GM21723 (cell line): ENCODE measurements at regions not wholly inside any gene's neighbourhood (a gene's known extent, or its start where the extent isn't known, plus 50 kb on each side); places are given as distances from the start of the nearest gene placed in this dataset.
"Not testable (repeated sequence)": the region's sequence is repeated elsewhere in the genome, so short reads cannot be mapped to it uniquely, and the experiment has no call there.

Source experiments
- ATAC-seq: cut with Tn5 transposase; IDR thresholded peaks from one replicate; pipeline ENCODE4 v1.9.1; 2021; ENCODE audit warnings: mild to moderate bottlenecking, moderate library complexity; ENCODE audit not compliant: unreplicated experiment

DNA sequence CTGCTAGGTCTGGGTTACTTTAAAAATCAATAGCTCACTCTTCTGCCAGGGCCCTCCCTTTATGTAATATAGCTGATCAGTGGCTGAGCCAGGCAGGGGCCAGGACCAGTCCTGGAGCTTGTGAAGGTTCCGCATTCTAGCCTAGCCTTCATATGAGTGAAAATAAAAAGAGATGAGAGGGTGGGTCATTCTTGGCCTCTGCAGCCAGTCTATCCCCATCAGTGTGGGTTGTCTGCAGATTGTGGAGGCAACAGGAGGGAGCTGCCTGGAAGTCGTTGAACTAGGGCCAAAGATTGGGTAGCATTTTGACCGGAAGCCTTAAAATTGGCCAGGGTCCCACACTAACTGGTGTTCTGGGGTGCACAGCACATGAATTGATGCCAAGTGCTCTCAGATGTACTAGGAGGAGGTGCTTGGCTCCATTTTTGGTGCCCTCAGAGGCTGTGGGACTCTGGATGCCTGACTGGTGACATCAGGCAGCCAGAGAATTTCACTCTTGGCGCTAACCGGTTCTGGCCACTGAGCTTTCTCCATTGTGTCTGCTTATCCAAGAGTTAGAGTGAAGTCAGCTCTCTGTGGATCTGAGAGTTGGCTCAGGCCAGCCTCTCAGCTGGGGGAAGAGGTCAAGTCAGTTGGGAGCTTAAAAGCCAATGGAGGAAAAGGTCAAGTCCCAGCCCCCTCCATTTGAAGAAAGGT is 66.5 kb upstream of the IKBKE start:
- ATAC-seq = not testable (repeated sequence)

GRCh38 chr1:206404309-206405027 is 65.8 kb upstream of the IKBKE start:
- not testable (repeated sequence) for ATAC-seq

DNA sequence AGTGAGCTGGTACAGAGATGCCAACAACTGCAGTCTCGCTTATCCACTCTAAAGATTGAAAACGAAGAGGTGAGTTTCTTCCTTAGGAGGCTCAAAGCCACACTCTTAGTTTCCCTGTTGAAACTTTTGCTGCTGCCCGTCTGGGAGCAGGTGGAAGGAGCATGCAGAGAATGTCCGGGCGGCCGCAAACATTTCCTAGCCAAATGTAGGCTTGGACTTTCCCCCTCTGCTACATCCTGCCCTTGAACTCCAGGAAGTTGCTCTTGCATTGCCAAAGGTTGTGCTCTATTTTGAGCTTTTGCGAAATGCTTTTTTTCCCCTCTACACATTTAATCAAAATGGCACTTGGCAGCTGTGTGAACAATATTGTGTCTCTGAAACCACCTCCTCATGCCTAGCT is 65.0 kb upstream of the IKBKE start:
- not testable (repeated sequence) for ATAC-seq

GRCh38 chr1:206408371-206409288 is 61.6 kb upstream of the IKBKE start:
- ATAC-seq = not testable (repeated sequence)

- no peak for ATAC-seq
Measured at GRCh38 chr1:206411321-206411720, 59.0 kb upstream of the IKBKE start.

DNA sequence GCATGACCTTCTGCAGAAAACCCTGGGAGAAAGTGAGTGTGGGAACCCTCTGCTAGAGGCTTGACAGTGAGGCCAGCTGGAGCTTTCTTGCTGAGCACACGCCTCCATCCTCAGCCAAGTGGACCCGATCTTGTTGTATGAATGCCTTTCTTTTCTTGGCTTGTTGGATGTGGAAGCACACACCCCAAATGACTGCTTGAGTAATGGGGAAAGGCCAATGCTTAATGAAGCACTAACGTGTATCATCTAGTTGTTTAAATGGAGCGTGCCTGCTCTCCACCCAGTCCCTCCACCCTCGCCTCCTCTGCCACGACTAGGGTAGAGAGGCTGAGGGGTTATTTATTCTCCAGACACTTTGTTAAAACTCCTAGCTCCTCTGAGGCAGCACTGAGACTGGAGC is 54.3 kb upstream of the IKBKE start:
- ATAC-seq = no peak

DNA sequence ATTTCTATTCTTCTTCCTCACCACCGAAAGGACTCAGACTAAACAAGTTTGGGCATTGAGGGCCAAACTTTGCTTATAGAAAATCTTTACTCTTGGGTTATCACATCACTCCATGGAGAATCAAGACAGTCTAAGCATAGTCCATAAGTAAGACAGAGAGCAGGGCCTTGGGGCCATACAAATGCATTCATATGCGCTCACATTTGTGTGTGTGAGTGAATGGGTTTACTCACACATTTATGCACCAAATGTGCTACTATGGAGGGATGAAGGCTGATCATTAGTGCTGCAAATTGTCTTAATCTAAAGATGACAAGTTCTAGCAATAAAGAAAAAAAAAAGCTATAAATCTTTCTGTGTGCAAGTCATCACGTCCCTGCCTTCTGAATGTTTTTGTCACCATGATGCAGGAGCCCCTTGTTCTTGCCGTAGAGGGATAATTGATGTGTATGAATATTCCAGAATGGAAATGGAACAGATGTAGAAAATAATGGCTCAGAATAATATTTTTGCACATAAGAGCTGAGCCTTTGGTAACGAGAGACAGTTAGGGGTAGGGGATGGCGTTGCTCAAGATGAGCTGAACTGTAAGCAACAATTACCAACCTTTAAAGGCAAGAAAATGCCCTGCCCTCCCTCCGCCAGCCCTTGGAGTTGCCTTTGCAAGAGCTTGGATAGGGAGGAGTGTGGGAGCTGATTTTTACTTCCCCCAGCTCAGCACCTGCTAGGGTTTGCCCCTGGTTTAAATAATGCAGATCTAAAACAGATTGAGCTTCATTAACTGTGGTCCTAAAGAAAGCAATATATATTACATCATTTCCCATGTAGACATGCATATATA is 52.3 kb upstream of the IKBKE start:
- no peak for ATAC-seq

- no peak for ATAC-seq
Measured at GRCh38 chr1:206419250-206419649, 51.0 kb upstream of the IKBKE start.

GRCh38 chr1:206419783-206420182 is 50.5 kb upstream of the IKBKE start:
- no peak for ATAC-seq

GRCh38 chr1:206420471-206420870 is 49.8 kb upstream of the IKBKE start:
- ATAC-seq = no peak
